ENCODE measurements at regions not wholly inside any gene's neighbourhood (a gene's known extent, or its start where the extent isn't known, plus 50 kb on each side); places are given as distances from the start of the nearest gene placed in this dataset.

GRCh38 chr2:220892018-220892634, 680.0 kb downstream of the EPHA4 start:
- no peak for DNase-seq

GRCh38 chr2:220893411-220893810, 678.7 kb downstream of the EPHA4 start:
- no peak for DNase-seq

- no peak for DNase-seq
Measured at GRCh38 chr2:220894069-220894468, 678.0 kb downstream of the EPHA4 start.

GRCh38 chr2:220899492-220899891, 672.6 kb downstream of the EPHA4 start:
- DNase-seq = no peak

- DNase-seq = no peak
Measured at GRCh38 chr2:220904015-220904414, 668.1 kb downstream of the EPHA4 start.

GRCh38 chr2:220913384-220913783, 658.7 kb downstream of the EPHA4 start:
- no peak for DNase-seq

- DNase-seq = no peak
Measured at GRCh38 chr2:220915092-220915623, 656.9 kb downstream of the EPHA4 start.

GRCh38 chr2:220916931-220917330, 655.2 kb downstream of the EPHA4 start:
- DNase-seq = no peak

GRCh38 chr2:220930271-220931076, 641.6 kb downstream of the EPHA4 start:
- no peak for DNase-seq

GRCh38 chr2:220931491-220931890, 640.6 kb downstream of the EPHA4 start:
- no peak for DNase-seq

- DNase-seq = no peak
Measured at GRCh38 chr2:220932041-220932440, 640.1 kb downstream of the EPHA4 start.

- no peak for DNase-seq
Measured at GRCh38 chr2:220935789-220936321, 636.2 kb downstream of the EPHA4 start.

GRCh38 chr2:220936641-220937197, 635.4 kb downstream of the EPHA4 start:
- no peak for DNase-seq

- no peak for DNase-seq
Measured at GRCh38 chr2:220937245-220937644, 634.9 kb downstream of the EPHA4 start.

GRCh38 chr2:220940646-220941045, 631.5 kb downstream of the EPHA4 start:
- no peak for DNase-seq

GRCh38 chr2:220941683-220942082, 630.4 kb downstream of the EPHA4 start:
- no peak for DNase-seq

GRCh38 chr2:220946552-220946951, 625.6 kb downstream of the EPHA4 start:
- no peak for DNase-seq

GRCh38 chr2:220948579-220948978, 623.5 kb downstream of the EPHA4 start:
- no peak for DNase-seq

- no peak for DNase-seq
Measured at GRCh38 chr2:220949466-220949865, 622.6 kb downstream of the EPHA4 start.

GRCh38 chr2:220955776-220956175, 616.3 kb downstream of the EPHA4 start:
- no peak for DNase-seq

GRCh38 chr2:220956429-220956828, 615.7 kb downstream of the EPHA4 start:
- DNase-seq = no peak

- DNase-seq = no peak
Measured at GRCh38 chr2:220959391-220959802, 612.7 kb downstream of the EPHA4 start.

- DNase-seq = no peak
Measured at GRCh38 chr2:220961143-220961860, 610.8 kb downstream of the EPHA4 start.

Data from CD4-positive, alpha-beta T cell treated with Interleukin-17A for 1 hour (primary cell).